DMS153 treated with DMSO at 0.1 percent for 48 hours (cell line): ENCODE measurements at regions not wholly inside any gene's neighbourhood (a gene's known extent, or its start where the extent isn't known, plus 50 kb on each side); places are given as distances from the start of the nearest gene placed in this dataset.

Experiments
- DNase-seq: peaks from one replicate; lab custom pipeline; 2025; ENCODE audit not compliant: unreplicated experiment; lab: John Stamatoyannopoulos, UW

DNA sequence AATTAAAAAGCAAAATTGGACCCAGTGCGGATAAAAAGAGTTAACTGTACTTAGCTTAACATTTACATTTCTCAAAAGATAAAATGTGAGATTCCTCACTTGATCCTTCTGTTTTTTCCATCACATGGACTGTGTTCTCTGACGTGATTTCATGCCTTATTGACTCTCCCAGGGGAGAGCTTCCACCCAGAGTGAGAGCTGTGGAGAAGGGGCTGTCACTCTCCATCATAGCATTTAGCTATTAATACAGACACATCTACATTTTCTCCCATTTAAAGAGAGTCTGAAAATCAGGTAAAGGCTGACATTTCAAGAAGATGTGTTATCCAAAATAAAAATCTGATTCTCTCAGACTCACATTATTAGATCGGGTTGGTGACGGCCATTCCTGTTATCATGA lies 493.8 kb downstream of the FBXO15 start:
- DNase-seq, result no peak

DNA sequence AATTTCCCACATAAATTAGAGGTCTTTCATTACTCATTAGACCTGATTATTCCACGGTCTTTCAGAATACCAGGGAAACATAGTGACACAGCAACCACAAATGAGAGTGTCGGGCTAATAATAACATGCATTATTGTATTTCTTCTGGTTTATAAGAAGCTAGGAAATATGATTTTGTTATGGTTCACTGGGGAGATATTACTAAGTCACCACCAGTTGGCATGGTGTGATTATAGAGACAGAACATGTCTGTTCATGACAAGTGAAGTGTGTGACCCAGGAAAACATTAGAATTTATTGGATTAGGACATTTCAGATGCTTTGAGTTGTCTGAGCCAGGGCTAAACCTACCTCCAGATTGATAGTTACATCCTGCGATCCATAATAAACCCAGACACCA lies 494.4 kb downstream of the FBXO15 start:
- DNase-seq, result no peak

DNA sequence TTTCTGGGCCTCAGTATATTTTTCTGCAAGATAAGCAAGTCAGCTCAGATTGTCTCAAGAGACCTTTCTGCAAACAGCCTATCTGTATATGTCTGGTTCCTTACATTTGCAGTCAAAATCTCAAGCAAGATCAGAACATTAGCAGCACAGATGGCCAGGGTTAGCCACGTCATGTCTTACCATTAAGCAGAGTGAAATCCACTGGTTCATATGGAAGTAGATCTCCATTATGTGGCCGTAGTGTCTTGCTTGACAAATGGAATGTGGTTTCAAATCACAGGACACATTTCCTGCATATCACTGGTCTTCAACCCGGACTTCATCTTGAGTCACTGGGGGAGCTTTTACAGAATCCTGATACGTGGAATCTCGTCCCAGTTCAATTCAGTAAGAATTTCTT lies 500.2 kb downstream of the FBXO15 start:
- DNase-seq, result no peak

DNA sequence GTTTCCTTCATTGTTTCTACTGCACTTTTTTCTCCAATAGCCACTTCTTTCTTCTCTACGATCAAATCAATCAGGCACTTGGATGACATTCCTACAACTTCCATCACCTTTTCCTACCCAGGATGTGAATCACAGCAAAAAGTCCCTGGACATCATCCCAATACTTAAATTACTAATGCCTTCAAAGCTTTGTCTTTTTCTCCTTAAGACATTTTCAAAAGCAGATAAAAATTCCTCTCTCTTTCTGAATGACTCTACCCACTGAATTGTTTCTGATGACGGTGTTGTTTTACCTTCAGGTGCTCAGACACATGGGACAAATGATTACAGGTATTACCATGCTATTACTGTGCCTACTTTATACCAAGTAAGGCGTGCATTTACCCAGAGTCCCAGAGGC lies 500.9 kb downstream of the FBXO15 start:
- no peak for DNase-seq

DNA sequence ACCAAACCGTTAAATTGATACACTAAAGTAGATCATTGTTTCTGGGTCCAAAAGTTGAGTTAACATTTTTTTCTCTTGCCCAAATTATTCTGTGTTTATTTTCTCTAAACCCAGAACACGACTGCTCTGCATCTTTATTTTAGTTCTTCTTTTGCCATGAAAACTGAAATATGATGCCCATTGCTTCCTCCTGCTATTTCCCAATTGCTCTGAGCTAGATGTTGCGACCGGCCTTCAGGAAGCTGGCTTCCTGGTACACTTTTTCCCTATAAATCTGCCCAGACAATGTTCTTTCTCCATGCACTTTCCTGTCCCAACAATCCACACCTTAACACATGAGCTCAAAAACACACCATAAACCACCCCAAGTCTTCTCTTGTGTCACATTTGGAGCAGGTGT lies 501.4 kb downstream of the FBXO15 start:
- DNase-seq, result no peak

DNA sequence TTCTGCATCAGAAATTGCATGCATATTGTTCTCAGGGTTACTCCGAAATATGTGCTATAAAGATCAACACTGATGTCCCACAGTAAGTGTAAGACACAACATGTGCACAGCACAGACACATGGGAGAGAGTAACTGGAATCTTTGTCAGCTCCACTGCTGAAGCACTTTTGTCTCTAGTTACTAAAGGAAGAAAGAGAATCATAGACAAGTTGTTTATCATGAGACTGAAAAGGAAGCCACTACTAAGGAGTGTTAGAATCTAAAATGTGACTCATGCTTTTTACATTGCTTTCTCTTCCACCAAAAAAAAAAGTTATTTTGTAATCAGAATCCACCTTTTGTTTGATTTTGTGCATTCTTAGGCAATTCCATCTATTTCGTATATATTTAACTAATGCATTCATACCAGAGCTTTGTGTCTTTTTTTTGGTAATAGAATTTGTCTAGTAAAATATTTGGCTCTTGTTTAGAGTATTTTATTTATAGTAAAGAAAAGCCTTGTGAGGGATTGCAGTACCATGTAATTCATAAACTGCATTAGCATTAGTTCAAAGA lies 502.4 kb downstream of the FBXO15 start:
- DNase-seq, result no peak

DNA sequence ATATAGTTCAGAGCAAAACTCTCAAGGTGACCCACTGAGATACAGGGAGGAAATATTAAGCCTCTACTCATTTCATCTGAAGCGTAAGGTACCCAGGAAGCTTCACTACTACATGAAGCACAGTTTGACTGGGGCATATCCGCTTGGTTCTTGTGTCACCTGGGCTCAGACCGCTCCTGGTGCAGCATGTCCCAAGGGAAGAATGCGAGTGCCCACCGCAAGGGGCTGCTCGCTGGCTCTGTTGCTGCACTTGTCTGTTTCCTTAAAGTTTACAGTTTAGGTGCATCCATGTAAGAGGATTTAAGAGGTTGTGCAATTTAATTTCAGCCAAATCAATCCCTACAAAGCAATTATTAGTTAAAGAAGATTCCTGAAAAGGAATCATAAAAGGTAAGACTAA lies 507.8 kb downstream of the FBXO15 start:
- no peak for DNase-seq

DNA sequence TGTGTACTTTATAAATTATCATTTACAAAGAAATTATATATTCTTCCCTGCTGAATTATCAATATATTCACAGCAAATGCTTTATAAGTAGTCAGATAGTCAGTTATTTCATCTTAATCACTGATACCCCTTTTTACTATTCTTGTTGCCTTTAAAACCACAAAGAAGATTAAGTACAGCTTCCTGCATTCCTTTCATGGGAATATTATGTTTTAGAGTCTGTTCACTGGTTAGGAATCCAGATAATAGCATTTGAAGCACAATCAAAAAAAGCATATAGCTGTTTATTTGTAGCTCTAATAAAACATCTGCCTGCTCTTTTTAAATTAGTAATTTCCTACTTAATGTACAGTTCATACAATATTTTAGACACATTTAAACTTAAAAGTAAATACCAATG lies 508.9 kb downstream of the FBXO15 start:
- no peak for DNase-seq

DNA sequence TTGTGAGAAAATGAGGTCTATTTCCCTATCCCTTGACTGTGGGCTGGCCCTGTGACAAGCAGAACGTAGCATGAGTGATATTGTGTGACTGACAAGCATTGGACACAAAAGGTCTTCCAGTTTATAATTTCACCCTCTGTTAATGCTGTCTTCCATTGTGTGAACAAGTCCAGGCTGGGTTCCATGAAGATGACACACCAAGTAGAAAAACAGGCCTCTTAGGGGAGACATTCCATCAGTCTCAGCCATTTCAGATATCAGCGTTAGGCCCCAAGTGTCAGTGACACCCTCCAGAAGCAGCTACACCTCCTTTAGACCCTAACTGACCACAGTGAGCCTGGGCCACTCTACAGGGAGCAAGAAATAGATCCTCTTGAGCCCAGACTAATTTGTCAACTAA lies 511.3 kb downstream of the FBXO15 start:
- DNase-seq, result no peak

DNA sequence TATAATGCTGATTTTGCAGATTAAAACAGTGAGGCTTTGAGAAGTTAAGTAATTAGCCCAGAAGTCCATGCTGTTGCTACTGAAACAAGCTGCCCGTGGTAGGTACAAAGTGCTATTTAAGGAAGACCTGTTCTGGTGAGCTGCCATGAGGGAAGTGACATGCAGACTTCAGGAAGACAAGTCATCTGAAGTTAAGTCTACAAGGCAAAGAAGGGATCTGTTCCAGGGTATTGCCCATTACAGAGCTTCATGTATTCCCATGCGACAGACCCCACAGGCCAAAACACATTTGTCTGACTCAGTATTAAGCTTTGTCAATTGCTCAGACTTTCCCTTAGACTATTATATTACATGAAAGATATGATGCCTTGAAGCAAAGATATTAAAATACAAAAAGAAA lies 520.8 kb downstream of the FBXO15 start:
- DNase-seq, result no peak

DNA sequence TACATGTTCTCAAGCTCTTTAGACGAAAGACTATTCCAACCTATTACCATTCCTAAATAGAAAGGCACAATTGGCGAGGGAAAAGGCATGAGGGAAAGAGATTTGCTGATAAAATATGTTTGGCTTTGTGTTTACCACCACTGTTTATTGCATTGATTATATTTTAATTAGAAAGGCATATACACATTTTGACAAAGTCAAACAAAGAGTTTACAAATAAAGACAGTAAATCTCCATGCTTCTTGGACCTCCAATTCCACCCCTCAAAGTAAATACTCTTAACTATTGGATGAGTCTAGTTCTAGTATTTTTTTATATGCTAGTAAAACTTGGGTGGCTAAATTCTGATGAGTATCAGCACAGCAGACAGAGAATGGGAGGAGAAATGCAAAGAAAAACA lies 521.4 kb downstream of the FBXO15 start:
- DNase-seq, result no peak

DNA sequence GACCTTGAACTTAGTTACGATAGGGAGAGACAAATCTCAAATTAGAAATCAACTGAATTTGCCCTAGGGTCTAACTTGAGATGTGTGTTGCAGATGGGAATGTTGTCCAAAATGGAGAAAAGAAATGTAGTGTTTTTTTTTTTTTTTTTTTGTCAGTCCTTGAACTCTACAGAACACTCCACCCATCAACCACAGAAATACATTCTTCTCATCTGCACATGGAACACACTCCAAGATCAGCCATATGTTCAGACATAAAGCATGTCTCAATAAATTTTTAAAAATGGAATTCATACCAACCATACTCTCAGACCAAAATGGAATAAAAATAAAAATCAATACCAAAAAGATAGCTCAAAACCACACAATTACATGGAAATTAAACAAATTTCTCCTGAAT lies 526.5 kb downstream of the FBXO15 start:
- no peak for DNase-seq

DNA sequence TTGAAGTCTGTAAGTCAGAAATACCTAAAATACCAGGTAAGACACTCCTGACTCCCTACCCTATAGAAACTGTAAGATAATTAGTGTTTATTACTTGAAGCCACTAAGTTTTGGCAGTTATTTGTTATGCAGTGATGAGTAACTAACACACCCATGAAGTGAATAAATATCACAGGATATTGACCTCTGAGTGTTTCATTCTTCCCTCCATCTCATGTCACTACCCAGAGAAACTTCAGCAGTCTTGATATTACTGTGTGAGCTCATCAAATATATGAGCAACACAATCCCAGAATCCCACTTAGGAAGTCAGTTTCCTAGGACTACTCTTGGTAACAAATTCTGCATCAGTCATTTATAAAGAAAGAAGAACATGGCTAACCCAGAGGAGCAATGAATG lies 529.7 kb downstream of the FBXO15 start:
- DNase-seq, result no peak

DNA sequence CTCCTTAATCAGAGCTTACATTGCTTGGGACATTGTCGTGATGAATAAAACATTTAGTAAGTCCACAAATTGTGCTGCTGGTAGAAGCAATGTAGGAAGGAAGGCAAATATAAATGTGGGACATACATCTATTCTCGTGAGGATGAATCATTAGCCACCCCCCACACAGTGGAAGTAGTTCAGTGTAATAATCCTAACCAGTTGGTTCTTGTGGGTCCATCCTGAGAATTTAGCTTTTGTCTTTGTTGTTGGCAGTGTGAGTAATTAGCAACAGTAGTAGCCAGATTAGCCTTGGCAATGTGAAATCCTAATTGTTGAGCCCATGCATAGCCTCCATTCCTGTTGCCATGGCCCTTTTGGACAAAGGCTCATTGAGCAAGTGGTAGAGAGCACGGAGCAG lies 532.1 kb downstream of the FBXO15 start:
- DNase-seq, result no peak

DNA sequence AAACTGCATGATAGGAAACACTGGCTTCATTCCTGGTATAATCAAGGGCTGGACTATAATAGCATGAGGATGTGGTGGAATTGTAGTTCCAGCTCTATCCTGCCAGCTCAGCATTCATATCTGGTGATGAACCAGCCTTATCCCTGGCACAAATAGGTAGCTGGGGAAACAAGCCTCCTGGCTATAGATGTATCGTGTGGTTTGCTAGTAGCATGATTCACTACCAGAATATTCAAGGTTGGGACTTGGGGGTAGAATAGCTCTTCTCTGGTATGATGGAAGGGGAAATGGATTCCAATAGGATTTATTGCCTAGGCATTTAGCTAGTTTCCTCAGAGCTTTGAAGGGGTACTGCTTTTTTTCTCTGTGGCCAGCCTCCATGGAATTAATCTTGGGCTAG lies 532.8 kb downstream of the FBXO15 start:
- no peak for DNase-seq

DNA sequence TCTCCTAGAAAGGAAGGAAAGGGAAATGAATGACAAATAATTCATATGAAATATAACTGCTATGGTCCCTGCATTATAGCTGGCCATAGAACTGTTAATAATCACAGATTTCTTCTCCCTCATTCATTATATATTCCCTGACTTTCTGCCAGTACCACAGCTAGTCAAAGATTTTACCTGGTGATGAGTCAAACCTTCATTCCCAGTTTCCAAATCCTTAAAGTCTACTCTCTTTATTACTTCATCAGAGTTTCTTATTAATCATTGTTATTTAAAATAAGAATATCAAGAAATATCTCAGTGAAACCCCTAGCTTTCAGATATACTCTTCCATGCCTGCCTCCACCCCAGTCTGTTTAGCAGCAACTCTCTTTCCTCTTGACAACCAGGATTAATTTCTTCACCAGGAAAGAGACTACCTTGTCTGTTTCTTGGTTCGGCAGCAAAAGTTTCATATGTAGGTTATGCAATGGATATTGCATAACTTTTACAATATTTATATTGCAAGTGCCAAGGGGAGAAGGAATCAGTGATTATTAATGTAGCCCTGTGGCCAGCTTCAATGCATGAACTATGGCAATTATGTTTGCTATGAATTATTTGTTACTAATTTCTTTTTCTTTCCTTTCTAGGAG lies 533.8 kb downstream of the FBXO15 start:
- no peak for DNase-seq

DNA sequence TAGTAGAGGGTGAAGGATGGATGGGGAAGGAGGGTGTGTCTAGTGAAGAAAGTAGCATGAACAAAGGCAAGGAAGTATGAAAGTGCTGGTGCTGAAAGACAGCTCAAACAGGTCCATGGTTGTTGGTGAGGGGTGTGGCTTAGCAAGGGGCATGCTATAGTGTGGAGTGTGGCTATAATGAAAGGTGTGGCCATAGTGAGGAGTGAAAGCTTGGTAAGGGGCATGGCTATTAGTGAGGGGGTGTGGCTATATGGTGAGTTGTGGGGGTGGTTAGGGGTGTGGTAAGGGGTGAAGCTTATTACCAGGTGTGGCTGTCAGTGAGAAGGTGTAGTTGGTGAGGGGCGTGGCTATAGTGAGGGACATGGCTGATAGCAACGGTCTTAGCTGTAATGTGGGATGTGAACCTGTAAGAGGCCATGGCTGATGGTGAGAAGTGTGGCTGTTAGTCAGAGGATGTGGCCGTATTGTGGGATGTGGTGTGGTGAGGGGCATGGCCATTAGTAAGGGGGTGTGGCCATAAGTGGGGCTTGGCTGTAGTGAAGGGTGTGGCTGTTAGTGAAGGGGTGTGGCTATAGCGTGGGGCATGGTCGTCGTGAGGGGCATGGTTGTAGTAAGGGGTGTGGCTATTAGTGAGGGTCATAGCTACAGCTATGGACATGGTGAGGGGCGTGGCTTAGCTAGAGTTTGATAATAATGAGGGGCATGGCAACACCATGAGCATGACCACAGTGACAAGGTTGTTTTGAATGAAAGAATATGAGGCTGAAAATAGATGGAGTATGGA lies 549.6 kb downstream of the FBXO15 start:
- no peak for DNase-seq

DNA sequence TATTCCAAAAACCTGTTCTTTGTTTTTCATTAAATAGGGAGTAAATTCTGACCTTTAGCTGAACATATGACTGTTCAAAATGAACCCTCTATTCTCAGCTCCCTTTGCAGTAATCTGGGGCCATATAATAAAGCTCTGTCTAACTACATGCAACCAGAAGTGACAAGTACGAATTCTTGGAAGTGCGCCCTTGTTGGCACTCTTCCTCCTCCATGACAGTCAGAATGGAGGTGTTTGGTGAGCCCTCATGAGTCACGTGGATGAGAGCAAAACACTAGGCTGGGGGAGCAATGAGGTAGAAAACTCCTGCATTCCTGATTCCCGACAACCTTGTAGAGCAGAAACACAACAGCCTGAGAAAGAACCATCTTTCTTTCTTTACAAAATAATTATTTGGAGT lies 552.9 kb downstream of the FBXO15 start:
- DNase-seq, result no peak

DNA sequence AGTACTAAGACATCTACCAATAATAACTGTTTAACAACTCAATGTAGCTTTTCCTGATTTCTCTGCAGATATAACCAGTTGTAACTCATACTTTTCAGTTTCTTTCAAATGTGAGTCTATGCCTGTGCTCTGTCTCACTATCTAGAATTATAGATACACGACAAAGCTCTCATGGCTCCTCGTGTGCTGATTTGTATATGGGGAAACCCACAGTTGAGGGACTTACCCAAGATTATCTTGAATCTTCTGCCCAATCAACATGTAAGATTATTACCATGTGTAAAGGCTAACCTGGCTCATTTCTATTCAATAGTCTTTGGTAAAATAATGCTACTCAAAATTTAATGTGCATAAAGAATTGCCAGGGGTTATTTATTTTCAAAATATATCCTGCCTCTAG lies 554.4 kb downstream of the FBXO15 start:
- DNase-seq, result no peak

DNA sequence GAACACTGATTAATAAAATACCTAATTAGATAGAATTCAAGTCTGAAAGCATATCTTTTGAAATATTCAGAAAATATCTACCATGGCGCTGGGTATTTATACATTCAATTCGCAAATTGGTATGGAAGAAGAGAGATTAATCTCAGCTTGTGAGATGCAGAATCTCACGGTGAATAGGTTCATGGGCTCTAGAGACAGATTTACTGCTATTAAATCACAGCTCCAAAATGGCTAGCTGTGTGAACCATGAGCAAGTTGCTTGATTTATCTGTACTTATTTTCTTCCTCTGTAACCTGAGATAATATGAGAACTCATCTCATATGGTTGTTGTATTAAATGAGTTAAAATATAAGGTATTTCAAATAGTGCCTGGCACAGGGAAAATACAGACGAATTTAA lies 556.7 kb downstream of the FBXO15 start:
- no peak for DNase-seq

DNA sequence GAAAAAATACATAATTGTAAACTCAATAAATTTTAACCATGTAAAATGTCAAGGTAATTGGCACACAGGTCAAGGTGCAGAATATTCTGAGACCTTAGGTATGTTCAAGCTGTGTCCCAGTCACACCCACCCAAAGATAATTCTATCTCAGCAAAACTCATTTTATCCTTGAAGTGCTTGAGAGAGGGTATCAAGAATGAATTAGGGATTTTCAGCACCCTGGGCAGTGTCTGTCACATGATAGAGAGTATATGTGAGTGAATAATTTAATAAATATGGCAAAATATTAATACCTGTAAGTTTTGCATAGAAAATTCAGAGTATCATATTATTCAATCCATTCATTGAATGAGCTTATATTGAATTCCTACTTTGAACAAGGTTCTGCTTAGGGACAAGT lies 567.9 kb downstream of the FBXO15 start:
- DNase-seq, result no peak

DNA sequence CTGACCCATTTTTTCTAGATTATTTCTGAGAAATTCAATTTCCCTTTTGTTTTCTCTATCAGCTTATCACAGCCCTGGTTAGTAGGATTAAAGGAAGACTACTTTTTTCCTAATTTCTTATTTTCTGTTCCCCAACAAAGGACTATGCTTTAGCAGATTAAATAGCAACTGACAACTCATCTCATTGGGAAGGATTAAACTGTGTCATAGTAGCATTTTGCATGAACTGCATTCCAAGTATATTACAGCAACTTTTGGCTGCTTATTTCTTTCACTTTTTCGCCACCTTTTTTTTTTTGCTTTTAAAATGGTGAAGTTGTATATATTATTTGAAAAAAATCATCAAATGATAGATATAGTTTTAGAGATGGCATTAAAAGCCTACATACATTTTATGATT lies 570.3 kb downstream of the FBXO15 start:
- no peak for DNase-seq
